Neuronal stem cell (in vitro differentiated cells): ENCODE measurements at regions not wholly inside any gene's neighbourhood (a gene's known extent, or its start where the extent isn't known, plus 50 kb on each side); places are given as distances from the start of the nearest gene placed in this dataset.

Experiments
- DNase-seq: peaks from one replicate; pipeline ENCODE4 v3.0.0-alpha.2; 2013; ENCODE audit warnings: low spot score
- H2AFZ ChIP-seq: one replicate; pipeline ENCODE4 v1.6.1; 2013; ENCODE audit warnings: mild to moderate bottlenecking, low read length, inconsistent platforms
- H2AK5ac ChIP-seq: 2 replicates; pipeline ENCODE4 v1.6.1; 2013; ENCODE audit warnings: low read depth, mild to moderate bottlenecking, inconsistent platforms, low read length, moderate library complexity, mixed read lengths
- H2BK120ac ChIP-seq: 2 replicates; pipeline ENCODE4 v1.6.1; 2013; ENCODE audit warnings: low read depth, mild to moderate bottlenecking, inconsistent platforms, low read length, moderate library complexity, mixed read lengths
- H2BK12ac ChIP-seq: one replicate; pipeline ENCODE4 v1.6.1; 2013; ENCODE audit warnings: low read length, inconsistent platforms
- H2BK15ac ChIP-seq: 2 replicates; pipeline ENCODE4 v1.6.1; 2013; ENCODE audit warnings: mild to moderate bottlenecking, low read length, inconsistent platforms, mixed read lengths
- H2BK5ac ChIP-seq: one replicate; pipeline ENCODE4 v1.6.1; 2013; ENCODE audit warnings: inconsistent platforms, mild to moderate bottlenecking, low read length, moderate library complexity
- H3K14ac ChIP-seq: one replicate; pipeline ENCODE4 v1.6.1; 2013; ENCODE audit warnings: low read length, inconsistent platforms
- H3K18ac ChIP-seq: 2 replicates; pipeline ENCODE4 v1.6.1; 2013; ENCODE audit warnings: low read length, inconsistent platforms
- H3K23ac ChIP-seq: 2 replicates; pipeline ENCODE4 v1.6.1; 2013; ENCODE audit warnings: low read depth, mild to moderate bottlenecking, mixed read lengths, low read length, inconsistent platforms; ENCODE audit not compliant: poor library complexity
- H3K27ac ChIP-seq: replicated peaks from 3 replicates; pipeline ENCODE4 v1.5.1; 2013; ENCODE audit warnings: low read length, inconsistent platforms
- H3K27me3 ChIP-seq, 3 experiments: 2 replicates each; pipeline ENCODE4 v1.6.1; 2013; ENCODE audit warnings: low read length in 3 of 3, mild to moderate bottlenecking in 2 of 3, inconsistent platforms in 1 of 3, low read depth in 1 of 3, mixed read lengths in 1 of 3, moderate library complexity in 1 of 3; ENCODE audit not compliant: control insufficient read depth in 3 of 3, insufficient read depth in 3 of 3
- H3K36me3 ChIP-seq, 2 donors: replicated peaks in 1 of 2; 2 replicates each; pipeline ENCODE4 v1.6.1; 2013; ENCODE audit warnings: low read length in 2 of 2; ENCODE audit not compliant: control insufficient read depth in 2 of 2, insufficient read depth in 2 of 2
- H3K4ac ChIP-seq: 2 replicates; pipeline ENCODE4 v1.6.1; 2013; ENCODE audit warnings: inconsistent platforms, mild to moderate bottlenecking, low read length, moderate library complexity
- H3K4me1 ChIP-seq, 2 donors: 1 replicate in 1 of 2; 2 replicates in 1 of 2; pipeline ENCODE4 v1.6.1; 2013; ENCODE audit warnings: low read length in 2 of 2, low read depth in 1 of 2; ENCODE audit not compliant: control insufficient read depth in 2 of 2, insufficient read depth in 1 of 2
- H3K4me2 ChIP-seq: one replicate; pipeline ENCODE4 v1.6.1; 2013; ENCODE audit warnings: mild to moderate bottlenecking, low read length, inconsistent platforms; ENCODE audit not compliant: insufficient read depth, poor library complexity, severe bottlenecking
- H3K4me3 ChIP-seq, 2 donors: 2 replicates each; pipeline ENCODE4 v1.5.1; 2013; ENCODE audit warnings: low read length in 2 of 2, mild to moderate bottlenecking in 2 of 2, inconsistent platforms in 1 of 2, moderate library complexity in 1 of 2
- H3K79me1 ChIP-seq: one replicate; pipeline ENCODE4 v1.6.1; 2013; ENCODE audit warnings: low read depth, mild to moderate bottlenecking, inconsistent platforms, low read length, moderate library complexity
- H3K9ac ChIP-seq: one replicate; pipeline ENCODE4 v1.6.1; 2013; ENCODE audit warnings: mild to moderate bottlenecking, low read depth, low read length, inconsistent platforms; ENCODE audit not compliant: poor library complexity
- H3K9me3 ChIP-seq, 2 donors: replicated peaks in 1 of 2; 2 replicates each; pipeline versions ENCODE3 to v1.6.1; 2013; ENCODE audit warnings: low read length in 2 of 2, mild to moderate bottlenecking in 2 of 2, inconsistent platforms in 1 of 2, low read depth in 1 of 2, mixed read lengths in 1 of 2, moderate library complexity in 1 of 2; ENCODE audit not compliant: control insufficient read depth in 2 of 2, insufficient read depth in 1 of 2
- H4K8ac ChIP-seq: one replicate; pipeline ENCODE4 v1.6.1; 2013; ENCODE audit warnings: low read depth, mild to moderate bottlenecking, inconsistent platforms, low read length, moderate library complexity
- H4K91ac ChIP-seq: one replicate; pipeline ENCODE4 v1.6.1; 2013; ENCODE audit warnings: low read length, low read depth, mild to moderate bottlenecking, inconsistent platforms; ENCODE audit not compliant: poor library complexity
- WGBS, 2 donors: extraction: QIAGEN DNeasy Blood & Tissue Kit; methylation state at CpG; one replicate each; pipeline ENCODE4 v1.1.7; 2013; ENCODE audit warnings: missing lambda C conversion rate in 2 of 2, mixed read lengths in 1 of 2; ENCODE audit not compliant: insufficient read length in 2 of 2, insufficient replicate concordance in 1 of 2; ENCODE audit errors: extremely low coverage in 2 of 2; 5-methylcytosine and 5-hydroxymethylcytosine counted together

DNA sequence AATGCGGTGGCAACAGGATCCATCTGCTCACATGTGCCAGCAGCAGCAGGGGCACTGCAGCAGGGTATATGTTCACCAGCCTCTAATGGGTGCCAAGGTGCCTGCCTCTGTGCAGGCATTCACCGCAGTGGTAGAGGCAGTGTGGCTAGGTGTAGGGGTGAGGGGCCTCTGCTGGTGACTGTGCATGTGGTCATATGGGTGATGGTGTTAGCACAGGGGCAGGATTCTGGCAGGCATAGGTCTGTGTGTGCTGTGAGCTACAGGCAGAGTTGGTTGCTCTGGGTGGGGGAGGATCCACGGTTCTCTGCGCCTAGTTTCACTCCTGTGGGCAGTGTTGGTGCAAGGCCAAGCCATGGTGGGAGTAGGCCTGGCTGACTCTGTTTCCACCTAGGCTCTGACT is 566.5 kb upstream of the GNPDA2 start:
- H2BK120ac ChIP-seq: no peak overlapping the region
- H3K4me3 ChIP-seq: peak overlapping the region in 1 of 2 donors; percentile 2
- WGBS, 2 donors: no CpG with 5 or more reads among the region's 4 CpGs
- H3K4me1 ChIP-seq: no peaks in the 10 kb centered on the region
- H4K8ac ChIP-seq: no peak overlapping the region
- H2AFZ ChIP-seq: no peak overlapping the region
- no peaks in the 10 kb centered on the region for H3K27me3 ChIP-seq
- no peak overlapping the region for H2AK5ac ChIP-seq
- no peak overlapping the region for H4K91ac ChIP-seq
- H2BK15ac ChIP-seq: no peak overlapping the region
- H3K4me2 ChIP-seq: no peak overlapping the region
- H2BK5ac ChIP-seq: no peak overlapping the region
- H3K9ac ChIP-seq: no peak overlapping the region
- no peak overlapping the region for H2BK12ac ChIP-seq
- no peak overlapping the region for H3K14ac ChIP-seq
- no peak overlapping the region for H3K23ac ChIP-seq
- no peaks in the 10 kb centered on the region for H3K36me3 ChIP-seq
- no peak overlapping the region for H3K4ac ChIP-seq
- no peak overlapping the region for H3K18ac ChIP-seq
- no peaks in the 10 kb centered on the region for H3K9me3 ChIP-seq
- H3K27ac ChIP-seq: no peak overlapping the region
- DNase-seq: no peak
- no peaks in the 10 kb centered on the region for H3K79me1 ChIP-seq

DNA sequence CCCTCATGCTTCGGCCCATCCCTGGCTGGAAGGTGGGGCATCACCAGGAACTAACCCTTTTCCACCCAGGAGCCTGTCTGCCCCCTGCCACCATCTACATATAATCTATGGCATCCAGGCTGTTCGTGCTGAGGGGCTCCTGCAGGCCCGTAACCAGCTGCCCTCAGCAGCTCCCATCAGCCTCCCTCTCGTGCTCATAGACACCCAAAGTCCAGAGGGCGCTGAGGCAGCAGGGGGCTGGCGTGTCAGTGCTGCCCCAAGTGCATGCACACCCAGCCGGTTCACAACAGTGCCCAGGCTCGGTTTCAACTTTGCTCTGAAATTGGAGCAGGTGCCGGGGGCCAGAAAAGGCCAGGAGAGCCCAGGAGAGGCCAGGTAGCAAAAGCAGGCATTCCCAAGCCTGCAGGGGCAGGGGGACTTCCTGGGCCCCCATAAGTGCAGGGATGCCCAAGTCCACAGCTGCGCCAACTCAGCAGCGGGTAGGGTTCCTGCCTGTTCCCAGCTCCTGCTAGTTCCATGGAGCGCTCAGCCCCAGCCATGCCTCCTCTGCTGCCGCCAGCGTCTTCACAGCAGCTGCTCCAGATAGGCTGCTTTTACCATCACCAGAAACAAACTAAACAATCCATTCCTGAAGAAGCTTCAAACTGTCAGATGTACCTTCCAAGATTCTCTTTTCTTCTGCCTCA is 558.2 kb upstream of the GNPDA2 start:
- DNase-seq: no peak
- Histone ChIP-seq H3K14ac (no peak overlapping the region), H3K79me1 (no peaks in the 10 kb centered on the region), H3K23ac (no peak overlapping the region), H4K8ac (no peak overlapping the region), H3K27me3 (no peaks in the 10 kb centered on the region), H3K4me1 (no peaks in the 10 kb centered on the region), H2BK120ac (no peak overlapping the region), H3K9ac (no peak overlapping the region), H3K9me3 (no peaks in the 10 kb centered on the region), H2AFZ (no peak overlapping the region), H3K4me3 (no peak overlapping the region), H4K91ac (no peak overlapping the region), H3K27ac (no peak overlapping the region), H3K4me2 (no peak overlapping the region), H2BK12ac (no peak overlapping the region), H3K18ac (peak overlapping the region; percentile 51), H2BK15ac (no peak overlapping the region), H3K36me3 (no peaks in the 10 kb centered on the region), H3K4ac (no peak overlapping the region), H2AK5ac (no peak overlapping the region), H2BK5ac (no peak overlapping the region)
- WGBS, 2 donors: no CpG with 5 or more reads among the region's 14 CpGs

DNA sequence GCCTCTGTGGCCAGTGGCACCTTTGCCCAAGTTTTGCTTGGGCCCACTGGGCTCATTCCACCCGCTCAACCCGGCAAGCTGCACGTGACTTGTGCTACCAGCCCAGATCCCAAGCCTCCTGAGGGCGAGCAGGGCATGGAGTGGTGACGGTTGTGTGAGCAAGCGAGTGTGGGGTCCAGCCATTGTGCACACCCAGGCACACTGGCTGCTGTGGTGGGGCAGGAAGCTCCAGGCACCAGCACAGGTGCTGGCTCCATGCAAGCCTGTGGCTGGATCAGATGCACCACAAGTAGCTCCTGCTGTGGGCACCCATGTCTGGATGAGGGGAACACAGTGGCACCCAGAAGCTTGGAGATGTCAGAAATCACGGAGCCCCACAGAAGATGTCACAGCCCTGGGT is 557.0 kb upstream of the GNPDA2 start:
- Histone ChIP-seq H3K14ac (no peak overlapping the region), H3K9ac (no peak overlapping the region), H3K9me3 (no peaks in the 10 kb centered on the region), H3K36me3 (no peaks in the 10 kb centered on the region), H2BK120ac (no peak overlapping the region), H3K23ac (no peak overlapping the region), H3K27me3 (no peaks in the 10 kb centered on the region), H3K4me3 (peak overlapping the region in 1 of 2 donors; percentile 64), H3K79me1 (no peaks in the 10 kb centered on the region), H2BK15ac (no peak overlapping the region), H2BK5ac (no peak overlapping the region), H4K8ac (no peak overlapping the region), H3K18ac (no peak overlapping the region), H3K27ac (no peak overlapping the region), H2AFZ (no peak overlapping the region), H2BK12ac (no peak overlapping the region), H4K91ac (no peak overlapping the region), H3K4me2 (no peak overlapping the region), H3K4me1 (no peaks in the 10 kb centered on the region), H2AK5ac (no peak overlapping the region), H3K4ac (no peak overlapping the region)
- no peak for DNase-seq
- WGBS, 2 donors: no CpG with 5 or more reads among the region's 7 CpGs

DNA sequence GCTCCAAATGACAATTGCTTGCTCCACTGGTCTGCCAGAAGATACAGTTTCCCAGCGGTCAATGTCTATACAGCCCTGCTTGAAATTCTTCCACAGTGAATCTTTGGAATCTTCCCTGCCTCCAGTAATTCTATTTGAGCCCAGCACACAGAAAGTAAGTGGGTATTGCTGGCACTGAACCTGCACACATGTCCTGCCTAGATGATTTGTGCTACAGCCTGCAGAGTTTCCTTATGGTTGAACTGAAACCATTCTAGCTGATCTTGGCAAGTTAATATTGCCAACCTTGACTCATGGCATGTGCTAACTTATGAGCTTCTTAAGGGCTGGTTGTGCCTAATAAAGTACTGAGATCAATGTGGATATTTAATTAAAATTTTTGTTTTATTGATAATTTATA is 553.8 kb upstream of the GNPDA2 start:
- Histone ChIP-seq H3K27ac (no peak overlapping the region), H2BK15ac (no peak overlapping the region), H3K36me3 (no peaks in the 10 kb centered on the region), H2AK5ac (no peak overlapping the region), H3K4me1 (no peaks in the 10 kb centered on the region), H2BK120ac (no peak overlapping the region), H2AFZ (no peak overlapping the region), H3K14ac (no peak overlapping the region), H2BK12ac (no peak overlapping the region), H3K4me3 (no peak overlapping the region), H4K8ac (no peak overlapping the region), H3K4ac (no peak overlapping the region), H3K23ac (no peak overlapping the region), H4K91ac (no peak overlapping the region), H3K27me3 (no peaks in the 10 kb centered on the region), H3K9ac (no peak overlapping the region), H3K4me2 (no peak overlapping the region), H3K9me3 (no peaks in the 10 kb centered on the region), H3K18ac (no peak overlapping the region), H3K79me1 (no peaks in the 10 kb centered on the region), H2BK5ac (no peak overlapping the region)
- WGBS, 2 donors: no CpG with 5 or more reads among the region's 1 CpG
- DNase-seq: no peak
